ENCODE measurements at regions not wholly inside any gene's neighbourhood (a gene's known extent, or its start where the extent isn't known, plus 50 kb on each side); places are given as distances from the start of the nearest gene placed in this dataset.

DNA sequence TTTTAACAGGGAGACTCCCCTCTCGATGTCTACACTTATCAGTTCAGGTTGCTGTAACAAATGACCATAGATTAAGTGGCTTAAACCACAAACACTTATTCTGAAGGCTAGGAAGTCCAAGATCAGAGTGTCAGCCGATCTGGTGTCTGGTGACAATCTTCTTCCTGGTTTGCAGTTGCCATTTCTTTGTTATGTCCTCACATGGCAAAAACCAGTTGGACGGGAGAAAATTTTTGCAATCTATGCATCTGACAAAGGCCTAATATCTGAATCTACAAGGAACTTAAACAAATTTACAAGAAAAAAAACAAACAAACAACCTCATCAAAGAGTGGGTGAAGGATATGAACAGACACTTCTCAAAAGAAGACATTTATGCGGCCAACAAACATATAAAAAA lies 116.9 kb upstream of the FOXB1 start:
- H3K27me3 ChIP-seq (ENCODE audit: insufficient read depth, low read length, poor library complexity, severe bottlenecking), result no peaks in the 10 kb centered on the region
- no peak overlapping the region for H3K27ac Mint-ChIP-seq
- H3K9me3 Mint-ChIP-seq, result peaks cover 0 to 4% (median 0%) of the 10 kb centered on the region in 5 donors
- H3K36me3 ChIP-seq (ENCODE audit: insufficient read depth, low read length), result no peaks in the 10 kb centered on the region
- peaks cover 0 to 3% (median 0%) of the 10 kb centered on the region in 3 donors for H3K4me1 Mint-ChIP-seq
- no peak overlapping the region for H3K4me3 Mint-ChIP-seq
- H3K4me3 ChIP-seq (ENCODE audit: low read length), result no peak overlapping the region
- CTCF ChIA-PET, result no interaction called here
- no peaks in the 10 kb centered on the region for H3K4me1 ChIP-seq (ENCODE audit: insufficient read depth, low read length)
- no peak overlapping the region for H3K27ac ChIP-seq (ENCODE audit: low read depth, low read length)
- H3K9me3 ChIP-seq (ENCODE audit: low read length), result no peaks in the 10 kb centered on the region
- no peak for DNase-seq
- H3K36me3 Mint-ChIP-seq, result no peaks in the 10 kb centered on the region
- POLR2A ChIA-PET, result no interaction called here
- peaks cover 9 to 57% of the 10 kb centered on the region in 2 donors for H3K27me3 Mint-ChIP-seq

- H3K27me3 ChIP-seq (ENCODE audit: insufficient read depth, low read length, poor library complexity, severe bottlenecking), result no peaks in the 10 kb centered on the region
- H3K36me3 ChIP-seq (ENCODE audit: insufficient read depth, low read length), result no peaks in the 10 kb centered on the region
- no peaks in the 10 kb centered on the region for H3K9me3 ChIP-seq (ENCODE audit: low read length)
- H3K27ac ChIP-seq (ENCODE audit: low read depth, low read length), result no peak overlapping the region
- Mint-ChIP-seq H3K4me1 (peaks cover 0 to 3% (median 0%) of the 10 kb centered on the region in 3 donors), H3K4me3 (no peak overlapping the region), H3K27ac (peak overlapping the region in 1 of 8 donors; percentile 79), H3K36me3 (no peaks in the 10 kb centered on the region), H3K27me3 (peaks cover 9 to 58% of the 10 kb centered on the region in 2 donors), H3K9me3 (peaks cover 0 to 4% (median 0%) of the 10 kb centered on the region in 5 donors)
- POLR2A ChIA-PET, result no interaction called here
- CTCF ChIA-PET, result no interaction called here
- H3K4me1 ChIP-seq (ENCODE audit: insufficient read depth, low read length), result no peaks in the 10 kb centered on the region
- H3K4me3 ChIP-seq (ENCODE audit: low read length), result no peak overlapping the region
- no peak for DNase-seq
Observed at GRCh38 chr15:59886441-59886840, 117.7 kb upstream of the FOXB1 start.

DNA sequence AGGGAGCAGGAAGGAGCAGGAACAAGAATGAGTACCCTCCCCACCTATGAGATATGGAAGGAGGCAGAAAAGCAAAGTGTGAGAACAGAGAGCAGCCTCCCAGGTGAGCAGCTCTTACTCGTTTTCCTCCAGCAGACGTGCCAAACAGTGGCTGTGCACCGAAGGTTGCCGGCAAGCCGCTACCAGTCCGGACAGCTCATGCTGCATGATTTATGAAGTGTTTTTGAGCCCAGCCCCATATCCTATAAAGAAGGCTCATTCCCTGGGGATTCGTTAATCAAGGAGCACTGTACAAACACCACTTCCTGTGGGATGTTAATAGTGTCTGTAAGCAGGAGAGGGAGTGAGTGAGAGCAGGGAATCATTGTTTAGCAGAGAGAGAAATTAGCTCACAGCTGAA lies 118.3 kb upstream of the FOXB1 start:
- POLR2A ChIA-PET, result no interaction called here
- Histone ChIP-seq H3K9me3 (ENCODE audit: low read length) (no peaks in the 10 kb centered on the region), H3K4me3 (ENCODE audit: low read length) (no peak overlapping the region), H3K36me3 (ENCODE audit: insufficient read depth, low read length) (no peaks in the 10 kb centered on the region), H3K4me1 (ENCODE audit: insufficient read depth, low read length) (no peaks in the 10 kb centered on the region), H3K27me3 (ENCODE audit: insufficient read depth, low read length, poor library complexity, severe bottlenecking) (no peaks in the 10 kb centered on the region), H3K27ac (ENCODE audit: low read depth, low read length) (no peak overlapping the region)
- peaks cover 9 to 53% of the 10 kb centered on the region in 2 donors for H3K27me3 Mint-ChIP-seq
- H3K4me1 Mint-ChIP-seq, result peaks cover 0 to 3% (median 0%) of the 10 kb centered on the region in 3 donors
- no peak overlapping the region for H3K4me3 Mint-ChIP-seq
- H3K27ac Mint-ChIP-seq, result no peak overlapping the region
- no peaks in the 10 kb centered on the region for H3K36me3 Mint-ChIP-seq
- peaks cover 0 to 4% (median 0%) of the 10 kb centered on the region in 5 donors for H3K9me3 Mint-ChIP-seq
- CTCF ChIA-PET, result no interaction called here
- no peak for DNase-seq

DNA sequence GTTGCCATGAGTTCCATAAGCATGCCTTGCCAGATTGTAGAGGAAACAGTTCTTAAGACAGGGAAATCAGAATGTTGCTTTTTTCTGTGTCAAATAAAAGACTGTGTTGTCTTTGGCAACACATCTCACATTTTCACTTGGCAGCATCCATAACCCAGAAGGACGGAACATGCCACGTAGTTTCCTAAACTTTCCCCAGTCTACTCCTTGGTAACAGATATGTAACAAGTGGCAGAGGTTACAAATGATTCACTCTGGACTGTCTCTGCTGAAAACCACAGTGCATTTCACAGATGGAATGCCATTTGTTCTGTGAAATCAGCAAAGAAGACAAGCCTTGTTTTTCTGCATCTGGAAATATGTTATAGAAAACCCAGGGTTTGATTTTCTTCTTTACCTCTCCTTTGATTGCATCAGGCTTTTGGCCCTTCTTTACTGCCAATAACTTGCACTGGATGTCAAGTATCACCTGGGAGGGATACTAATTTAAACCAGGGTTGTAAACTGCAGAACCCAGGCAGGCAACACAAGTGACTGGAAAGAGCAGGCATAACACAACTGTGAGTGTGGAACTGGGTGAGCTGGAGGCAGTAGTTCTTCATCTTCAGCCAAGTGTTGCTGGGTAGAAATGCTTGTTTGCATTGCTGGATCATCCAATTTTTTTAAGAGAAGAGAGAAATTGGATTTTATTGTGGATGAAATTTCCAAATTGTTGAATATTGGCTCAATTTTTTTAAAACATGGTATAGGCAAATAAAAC lies 124.4 kb upstream of the FOXB1 start:
- POLR2A ChIA-PET, result no interaction called here
- Mint-ChIP-seq H3K4me3 (no peak overlapping the region), H3K9me3 (no peaks in the 10 kb centered on the region), H3K4me1 (no peaks in the 10 kb centered on the region), H3K27me3 (peaks cover 20 to 62% of the 10 kb centered on the region in 2 donors), H3K36me3 (no peaks in the 10 kb centered on the region), H3K27ac (no peak overlapping the region)
- Histone ChIP-seq H3K4me1 (ENCODE audit: insufficient read depth, low read length) (no peaks in the 10 kb centered on the region), H3K27me3 (ENCODE audit: insufficient read depth, low read length, poor library complexity, severe bottlenecking) (no peaks in the 10 kb centered on the region), H3K36me3 (ENCODE audit: insufficient read depth, low read length) (no peaks in the 10 kb centered on the region), H3K27ac (ENCODE audit: low read depth, low read length) (no peak overlapping the region), H3K9me3 (ENCODE audit: low read length) (no peaks in the 10 kb centered on the region), H3K4me3 (ENCODE audit: low read length) (no peak overlapping the region)
- CTCF ChIA-PET, result no interaction called here
- DNase-seq, result no peak

- H3K27me3 ChIP-seq (ENCODE audit: insufficient read depth, low read length, poor library complexity, severe bottlenecking), result no peaks in the 10 kb centered on the region
- no peaks in the 10 kb centered on the region for H3K4me1 ChIP-seq (ENCODE audit: insufficient read depth, low read length)
- H3K9me3 Mint-ChIP-seq, result no peaks in the 10 kb centered on the region
- no peaks in the 10 kb centered on the region for H3K9me3 ChIP-seq (ENCODE audit: low read length)
- no peak for DNase-seq
- no peak overlapping the region for H3K4me3 ChIP-seq (ENCODE audit: low read length)
- CTCF ChIA-PET, result no interaction called here
- H3K27ac ChIP-seq (ENCODE audit: low read depth, low read length), result no peak overlapping the region
- no peak overlapping the region for H3K4me3 Mint-ChIP-seq
- H3K27ac Mint-ChIP-seq, result no peak overlapping the region
- H3K27me3 Mint-ChIP-seq, result peaks cover 23 to 57% of the 10 kb centered on the region in 2 donors
- H3K36me3 Mint-ChIP-seq, result no peaks in the 10 kb centered on the region
- POLR2A ChIA-PET, result no interaction called here
- H3K4me1 Mint-ChIP-seq, result no peaks in the 10 kb centered on the region
- no peaks in the 10 kb centered on the region for H3K36me3 ChIP-seq (ENCODE audit: insufficient read depth, low read length)
Observed at GRCh38 chr15:59876140-59876539, 128.0 kb upstream of the FOXB1 start.

- Histone ChIP-seq H3K4me1 (ENCODE audit: insufficient read depth, low read length) (no peaks in the 10 kb centered on the region), H3K27me3 (ENCODE audit: insufficient read depth, low read length, poor library complexity, severe bottlenecking) (no peaks in the 10 kb centered on the region), H3K4me3 (ENCODE audit: low read length) (no peak overlapping the region), H3K27ac (ENCODE audit: low read depth, low read length) (no peak overlapping the region), H3K36me3 (ENCODE audit: insufficient read depth, low read length) (no peaks in the 10 kb centered on the region), H3K9me3 (ENCODE audit: low read length) (no peaks in the 10 kb centered on the region)
- no peaks in the 10 kb centered on the region for H3K4me1 Mint-ChIP-seq
- POLR2A ChIA-PET, result no interaction called here
- CTCF ChIA-PET, result no interaction called here
- peak overlapping the region in 1 of 8 donors; percentile 64 for H3K27ac Mint-ChIP-seq
- H3K4me3 Mint-ChIP-seq, result no peak overlapping the region
- H3K27me3 Mint-ChIP-seq, result peaks cover 14 to 44% of the 10 kb centered on the region in 2 donors
- no peaks in the 10 kb centered on the region for H3K9me3 Mint-ChIP-seq
- DNase-seq, result no peak
- H3K36me3 Mint-ChIP-seq, result no peaks in the 10 kb centered on the region
Observed at GRCh38 chr15:59873644-59874272, 130.4 kb upstream of the FOXB1 start.

- Mint-ChIP-seq H3K9me3 (no peaks in the 10 kb centered on the region), H3K4me1 (no peaks in the 10 kb centered on the region), H3K27ac (no peak overlapping the region), H3K4me3 (no peak overlapping the region), H3K27me3 (peaks cover 5 to 30% of the 10 kb centered on the region in 2 donors), H3K36me3 (no peaks in the 10 kb centered on the region)
- ChIA-PET CTCF (no interaction called here), POLR2A (no interaction called here)
- H3K4me1 ChIP-seq (ENCODE audit: insufficient read depth, low read length), result no peaks in the 10 kb centered on the region
- no peaks in the 10 kb centered on the region for H3K36me3 ChIP-seq (ENCODE audit: insufficient read depth, low read length)
- no peaks in the 10 kb centered on the region for H3K9me3 ChIP-seq (ENCODE audit: low read length)
- H3K27ac ChIP-seq (ENCODE audit: low read depth, low read length), result no peak overlapping the region
- H3K27me3 ChIP-seq (ENCODE audit: insufficient read depth, low read length, poor library complexity, severe bottlenecking), result no peaks in the 10 kb centered on the region
- no peak overlapping the region for H3K4me3 ChIP-seq (ENCODE audit: low read length)
- no peak for DNase-seq
Observed at GRCh38 chr15:59867086-59867855, 136.8 kb upstream of the FOXB1 start.

DNA sequence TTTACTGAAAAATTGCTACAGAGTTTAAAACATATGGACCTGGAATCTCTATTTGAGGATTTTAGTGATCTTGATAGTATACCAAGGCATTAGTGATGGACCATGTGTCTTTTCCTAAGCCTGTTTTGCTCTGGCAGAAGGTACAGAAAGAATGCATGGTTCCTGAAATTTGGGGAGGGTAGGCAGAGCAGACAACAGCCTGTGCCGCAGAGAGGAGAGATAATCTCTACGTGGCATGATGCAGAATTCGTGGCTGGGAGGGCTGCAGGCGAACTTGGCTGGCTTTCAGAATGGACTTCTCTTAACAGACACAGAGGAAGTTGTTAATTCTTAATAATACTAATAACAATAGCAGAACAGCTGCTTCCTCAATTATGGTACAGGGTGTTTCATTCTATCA lies 137.5 kb upstream of the FOXB1 start:
- ChIA-PET CTCF (no interaction called here), POLR2A (no interaction called here)
- no peak overlapping the region for H3K4me3 Mint-ChIP-seq
- H3K27ac Mint-ChIP-seq, result no peak overlapping the region
- peaks cover 5 to 25% of the 10 kb centered on the region in 2 donors for H3K27me3 Mint-ChIP-seq
- Histone ChIP-seq H3K27ac (ENCODE audit: low read depth, low read length) (no peak overlapping the region), H3K4me1 (ENCODE audit: insufficient read depth, low read length) (no peaks in the 10 kb centered on the region), H3K4me3 (ENCODE audit: low read length) (no peak overlapping the region), H3K9me3 (ENCODE audit: low read length) (no peaks in the 10 kb centered on the region), H3K27me3 (ENCODE audit: insufficient read depth, low read length, poor library complexity, severe bottlenecking) (no peaks in the 10 kb centered on the region), H3K36me3 (ENCODE audit: insufficient read depth, low read length) (no peaks in the 10 kb centered on the region)
- no peaks in the 10 kb centered on the region for H3K36me3 Mint-ChIP-seq
- DNase-seq, result no peak
- H3K4me1 Mint-ChIP-seq, result no peaks in the 10 kb centered on the region
- no peaks in the 10 kb centered on the region for H3K9me3 Mint-ChIP-seq
